Sigmoid colon (tissue), 4 donors: ENCODE measurements at regions not wholly inside any gene's neighbourhood (a gene's known extent, or its start where the extent isn't known, plus 50 kb on each side); places are given as distances from the start of the nearest gene placed in this dataset.

ENCODE experiments used
- CTCF ChIP-seq, 4 experiments: fragments of 450-650 bp in 3 of 4; fragments of 200-600 bp in 1 of 4; IDR thresholded peaks; one replicate each; pipeline ENCODE4 v1.5.1; 2016 to 2019; ENCODE audit warnings: antibody characterized with exemption in 4 of 4, mild to moderate bottlenecking in 3 of 4, moderate library complexity in 2 of 4
- POLR2AphosphoS5 ChIP-seq, 4 donors: sonication (generic); formaldehyde crosslinking; IDR thresholded peaks; one replicate each; pipeline ENCODE4 v1.6.1; 2017; ENCODE audit warnings: antibody characterized with exemption in 4 of 4

- TF ChIP-seq CTCF (IDR thresholded peaks at IDR 0.05) (no peak), POLR2AphosphoS5 (IDR thresholded peaks at IDR 0.05) (no peak)
Observed at GRCh38 chr12:77548797-77549196, 281.9 kb upstream of the NAV3 start.
